Hepatocyte (in vitro differentiated cells): ENCODE measurements at regions not wholly inside any gene's neighbourhood (a gene's known extent, or its start where the extent isn't known, plus 50 kb on each side); places are given as distances from the start of the nearest gene placed in this dataset.

Experiments used
- DNase-seq: peaks from one replicate; pipeline ENCODE4 v3.0.0-alpha.2; 2016; ENCODE audit warnings: low spot score
- H2AFZ ChIP-seq: fragments of 200-600 bp; sonication (generic); 2 replicates; pipeline ENCODE4 v1.6.0; 2016; ENCODE audit warnings: antibody characterized with exemption, mild to moderate bottlenecking
- H3K27ac ChIP-seq: fragments of 200-600 bp; sonication (generic); 2 replicates; pipeline ENCODE4 v1.5.1; 2016; ENCODE audit warnings: mild to moderate bottlenecking
- H3K27me3 ChIP-seq: fragments of 200-600 bp; sonication (generic); 2 replicates; pipeline ENCODE4 v1.6.1; 2016
- H3K36me3 ChIP-seq: fragments of 200-600 bp; sonication (generic); replicated peaks from 2 replicates; pipeline ENCODE4 v1.5.1; 2016; ENCODE audit warnings: low read depth; ENCODE audit not compliant: insufficient read depth
- H3K4me1 ChIP-seq: fragments of 200-600 bp; sonication (generic); 2 replicates; pipeline ENCODE4 v1.5.1; 2016; ENCODE audit warnings: mild to moderate bottlenecking, moderate library complexity; ENCODE audit not compliant: insufficient read depth
- H3K4me2 ChIP-seq: fragments of 200-600 bp; sonication (generic); 2 replicates; pipeline ENCODE4 v1.6.0; 2016
- H3K4me3 ChIP-seq: fragments of 200-600 bp; sonication (generic); 2 replicates; pipeline ENCODE4 v1.5.1; 2016; ENCODE audit warnings: mild to moderate bottlenecking
- H3K79me2 ChIP-seq: fragments of 200-600 bp; sonication (generic); 2 replicates; pipeline ENCODE4 v1.6.0; 2017; ENCODE audit warnings: mild to moderate bottlenecking
- H3K9me2 ChIP-seq: fragments of 200-600 bp; sonication (generic); replicated peaks from 2 replicates; pipeline ENCODE4 v1.6.0; 2017; ENCODE audit warnings: mild to moderate bottlenecking; ENCODE audit not compliant: insufficient read depth
- H3K9me3 ChIP-seq: fragments of 200-600 bp; sonication (generic); 2 replicates; pipeline ENCODE4 v1.5.1; 2016; ENCODE audit warnings: low read depth, mild to moderate bottlenecking
- H4K20me1 ChIP-seq: fragments of 200-600 bp; sonication (generic); 2 replicates; pipeline ENCODE4 v1.6.0; 2016; ENCODE audit warnings: mild to moderate bottlenecking; ENCODE audit not compliant: insufficient read depth, poor library complexity, severe bottlenecking
- EZH2 ChIP-seq: fragments of 200-600 bp; sonication (generic); IDR thresholded peaks from 2 replicates; pipeline ENCODE4 v1.6.1; 2016; ENCODE audit warnings: antibody characterized with exemption, mild to moderate bottlenecking, borderline replicate concordance
- EZH2phosphoT487 ChIP-seq: fragments of 200-600 bp; sonication (generic); IDR thresholded peaks from one replicate; pipeline ENCODE4 v1.6.1; 2018; ENCODE audit warnings: antibody characterized with exemption, mild to moderate bottlenecking, low read depth, moderate library complexity; ENCODE audit not compliant: unreplicated experiment, severe bottlenecking
- WGBS: methylation state at CpG from one replicate; pipeline ENCODE4 v1.1.6; 2016; ENCODE audit warnings: low lambda C conversion rate; ENCODE audit errors: missing lambda C conversion rate; 5-methylcytosine and 5-hydroxymethylcytosine counted together
- TF ChIP-seq, protein P1 (sequence below): fragments of 200-600 bp; sonication (generic); IDR thresholded peaks from 2 replicates; pipeline ENCODE4 v1.5.1; 2016; ENCODE audit warnings: antibody characterized with exemption, mild to moderate bottlenecking; ENCODE audit not compliant: poor library complexity

DNA sequence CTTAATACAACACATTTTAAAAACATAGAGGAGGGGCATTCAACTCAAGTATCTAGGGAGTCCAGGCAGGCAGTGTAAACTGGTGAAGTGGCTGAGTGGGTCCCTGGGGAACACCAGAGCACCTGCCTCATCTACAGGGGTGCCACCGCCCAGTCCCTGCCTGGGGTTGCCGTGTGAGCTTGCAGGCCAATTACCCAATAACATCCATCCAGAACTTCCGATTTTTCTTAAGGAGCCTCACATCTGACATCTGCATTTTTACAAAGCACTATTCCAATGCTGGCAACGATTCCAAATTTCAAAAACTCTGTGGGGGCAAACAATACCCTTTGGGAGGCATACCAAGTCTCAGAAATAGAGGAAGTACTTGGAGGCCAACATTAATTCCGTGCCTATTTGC, 288.4 kb upstream of the TSHZ2 start:
- DNase-seq = no peak
- Histone ChIP-seq H3K36me3 (no peaks in the 10 kb centered on the region), H3K4me2 (no peak overlapping the region), H3K27me3 (no peaks in the 10 kb centered on the region), H3K79me2 (no peaks in the 10 kb centered on the region), H3K4me1 (no peaks in the 10 kb centered on the region), H3K9me2 (no peaks in the 10 kb centered on the region), H2AFZ (no peak overlapping the region), H3K27ac (no peak overlapping the region), H4K20me1 (no peaks in the 10 kb centered on the region), H3K4me3 (no peak overlapping the region), H3K9me3 (no peaks in the 10 kb centered on the region)
- no peak for TF ChIP-seq EZH2phosphoT487
- TF ChIP-seq, protein P1, sequence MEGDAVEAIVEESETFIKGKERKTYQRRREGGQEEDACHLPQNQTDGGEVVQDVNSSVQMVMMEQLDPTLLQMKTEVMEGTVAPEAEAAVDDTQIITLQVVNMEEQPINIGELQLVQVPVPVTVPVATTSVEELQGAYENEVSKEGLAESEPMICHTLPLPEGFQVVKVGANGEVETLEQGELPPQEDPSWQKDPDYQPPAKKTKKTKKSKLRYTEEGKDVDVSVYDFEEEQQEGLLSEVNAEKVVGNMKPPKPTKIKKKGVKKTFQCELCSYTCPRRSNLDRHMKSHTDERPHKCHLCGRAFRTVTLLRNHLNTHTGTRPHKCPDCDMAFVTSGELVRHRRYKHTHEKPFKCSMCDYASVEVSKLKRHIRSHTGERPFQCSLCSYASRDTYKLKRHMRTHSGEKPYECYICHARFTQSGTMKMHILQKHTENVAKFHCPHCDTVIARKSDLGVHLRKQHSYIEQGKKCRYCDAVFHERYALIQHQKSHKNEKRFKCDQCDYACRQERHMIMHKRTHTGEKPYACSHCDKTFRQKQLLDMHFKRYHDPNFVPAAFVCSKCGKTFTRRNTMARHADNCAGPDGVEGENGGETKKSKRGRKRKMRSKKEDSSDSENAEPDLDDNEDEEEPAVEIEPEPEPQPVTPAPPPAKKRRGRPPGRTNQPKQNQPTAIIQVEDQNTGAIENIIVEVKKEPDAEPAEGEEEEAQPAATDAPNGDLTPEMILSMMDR = no peak
- no peak for TF ChIP-seq EZH2
- 89% methylated on average over 5 of the region's 5 CpGs for WGBS

DNA sequence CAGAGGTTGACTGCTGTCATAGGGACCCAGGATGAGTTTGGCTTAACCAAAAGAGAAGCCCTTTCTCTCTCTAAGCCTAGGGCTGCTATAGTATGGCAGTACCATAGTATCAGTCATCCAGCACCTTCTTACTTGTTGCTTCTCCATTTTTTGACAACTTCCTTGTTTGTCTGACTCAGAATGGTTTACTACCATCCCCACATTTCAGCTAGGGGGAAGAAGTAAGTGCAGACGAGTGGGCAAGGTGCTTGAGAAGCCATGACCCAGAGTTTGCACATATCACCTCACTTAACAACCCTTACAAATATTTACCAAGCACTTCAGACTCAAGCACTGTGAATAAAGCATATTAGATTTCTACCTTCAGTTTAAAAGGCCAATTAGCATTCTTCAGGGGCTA, 289.9 kb upstream of the TSHZ2 start:
- Histone ChIP-seq H3K4me3 (no peak overlapping the region), H2AFZ (no peak overlapping the region), H4K20me1 (no peaks in the 10 kb centered on the region), H3K36me3 (no peaks in the 10 kb centered on the region), H3K79me2 (no peaks in the 10 kb centered on the region), H3K4me1 (no peaks in the 10 kb centered on the region), H3K27me3 (no peaks in the 10 kb centered on the region), H3K9me3 (no peaks in the 10 kb centered on the region), H3K27ac (no peak overlapping the region), H3K4me2 (no peak overlapping the region), H3K9me2 (no peaks in the 10 kb centered on the region)
- TF ChIP-seq, protein P1 = no peak
- TF ChIP-seq EZH2 (no peak), EZH2phosphoT487 (no peak)
- DNase-seq = no peak
- 48% methylated on average over 1 of the region's 1 CpG for whole genome bisulfite sequencing

DNA sequence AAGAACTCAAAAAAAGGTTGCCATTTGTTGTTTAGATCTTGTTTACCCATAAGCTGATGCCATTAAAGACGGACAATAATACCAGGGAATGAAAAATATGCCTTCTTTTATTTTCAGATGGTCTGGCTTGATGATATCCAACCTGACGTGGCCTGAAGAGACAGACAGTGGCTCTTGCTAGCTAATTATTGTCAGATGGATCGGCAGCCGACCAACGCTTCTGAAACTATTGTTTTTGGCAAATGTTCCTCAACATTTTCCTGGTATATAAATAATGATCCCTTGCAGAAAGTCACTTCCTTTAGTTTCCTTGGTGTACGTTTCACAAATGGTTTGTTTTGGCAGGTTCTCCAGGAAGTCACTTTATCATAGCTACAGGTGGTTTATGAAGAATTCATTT, 290.9 kb upstream of the TSHZ2 start:
- no peak for DNase-seq
- no peak overlapping the region for H3K4me2 ChIP-seq
- H3K9me3 ChIP-seq = no peaks in the 10 kb centered on the region
- no peak overlapping the region for H2AFZ ChIP-seq
- no peaks in the 10 kb centered on the region for H3K4me1 ChIP-seq
- H3K79me2 ChIP-seq = no peaks in the 10 kb centered on the region
- H3K36me3 ChIP-seq = no peaks in the 10 kb centered on the region
- TF ChIP-seq EZH2phosphoT487 (no peak), EZH2 (no peak)
- TF ChIP-seq, protein P1 = no peak
- no peak overlapping the region for H3K4me3 ChIP-seq
- H3K27me3 ChIP-seq = no peaks in the 10 kb centered on the region
- no peaks in the 10 kb centered on the region for H4K20me1 ChIP-seq
- WGBS = 76% methylated on average over 6 of the region's 6 CpGs
- H3K9me2 ChIP-seq = no peaks in the 10 kb centered on the region
- H3K27ac ChIP-seq = no peak overlapping the region

DNA sequence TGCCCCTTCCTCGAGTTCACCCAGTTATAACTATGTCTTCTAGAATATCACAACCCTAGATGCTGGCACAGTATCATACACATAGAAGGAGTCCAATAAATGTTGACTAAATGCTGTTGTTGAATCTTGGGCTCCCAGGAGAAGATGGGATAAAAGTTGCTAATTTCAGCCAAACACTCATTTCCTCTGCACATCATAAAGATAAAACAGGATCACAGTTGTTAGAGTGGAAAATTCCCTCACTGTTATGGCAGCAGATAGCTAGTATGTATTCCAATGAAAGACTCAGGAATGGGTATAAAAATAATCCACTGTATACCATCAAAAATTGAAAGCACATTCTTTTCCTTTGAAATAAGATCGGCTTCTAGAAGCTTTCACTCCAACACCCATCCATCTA, 294.9 kb upstream of the TSHZ2 start:
- WGBS = 55% methylated on average over 2 of the region's 2 CpGs
- TF ChIP-seq EZH2phosphoT487 (peak; percentile 67), EZH2 (no peak)

More for the DNA sequence above, 294.9 kb upstream of the TSHZ2 start:
- Histone ChIP-seq H3K4me3 (no peak overlapping the region), H3K27me3 (no peaks in the 10 kb centered on the region), H4K20me1 (no peaks in the 10 kb centered on the region), H3K9me2 (no peaks in the 10 kb centered on the region), H3K27ac (no peak overlapping the region), H2AFZ (no peak overlapping the region), H3K79me2 (no peaks in the 10 kb centered on the region), H3K4me2 (no peak overlapping the region), H3K9me3 (no peaks in the 10 kb centered on the region), H3K4me1 (no peaks in the 10 kb centered on the region), H3K36me3 (no peaks in the 10 kb centered on the region)
- no peak for DNase-seq
